Astrocyte (in vitro differentiated cells and primary cell): ENCODE measurements at regions not wholly inside any gene's neighbourhood (a gene's known extent, or its start where the extent isn't known, plus 50 kb on each side); places are given as distances from the start of the nearest gene placed in this dataset.

Source experiments
- EZH2 ChIP-seq: IDR thresholded peaks from 2 replicates; pipeline ENCODE4 v1.6.1; 2012; ENCODE audit warnings: mild to moderate bottlenecking, low read length, inconsistent platforms; ENCODE audit not compliant: insufficient read depth
- TF ChIP-seq, protein P1 (sequence below): IDR thresholded peaks from 2 replicates; pipeline ENCODE4 v1.5.1; 2011; ENCODE audit warnings: low read depth, mild to moderate bottlenecking, inconsistent platforms, low read length, moderate library complexity; ENCODE audit not compliant: insufficient read depth

DNA sequence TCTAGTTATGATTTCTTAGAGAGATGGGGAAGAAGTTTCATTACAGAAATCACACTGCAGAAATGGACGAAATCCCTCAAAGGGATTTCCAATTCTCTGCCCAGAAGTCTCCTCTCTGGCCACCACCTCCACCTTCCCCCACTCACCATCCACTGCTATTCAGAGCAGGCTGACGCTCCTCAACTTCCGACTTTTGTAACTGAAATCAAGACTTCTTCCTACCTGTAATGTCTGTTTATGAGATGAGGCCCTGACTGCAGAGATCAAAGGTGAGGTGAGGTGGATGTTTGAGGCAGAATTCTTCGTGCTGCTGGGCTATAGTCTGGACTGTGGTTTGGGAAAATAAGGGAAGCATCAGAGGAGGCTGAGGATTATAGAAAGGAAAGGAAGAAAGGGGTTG is 385.2 kb upstream of the ARID1B start:
- TF ChIP-seq, protein P1, sequence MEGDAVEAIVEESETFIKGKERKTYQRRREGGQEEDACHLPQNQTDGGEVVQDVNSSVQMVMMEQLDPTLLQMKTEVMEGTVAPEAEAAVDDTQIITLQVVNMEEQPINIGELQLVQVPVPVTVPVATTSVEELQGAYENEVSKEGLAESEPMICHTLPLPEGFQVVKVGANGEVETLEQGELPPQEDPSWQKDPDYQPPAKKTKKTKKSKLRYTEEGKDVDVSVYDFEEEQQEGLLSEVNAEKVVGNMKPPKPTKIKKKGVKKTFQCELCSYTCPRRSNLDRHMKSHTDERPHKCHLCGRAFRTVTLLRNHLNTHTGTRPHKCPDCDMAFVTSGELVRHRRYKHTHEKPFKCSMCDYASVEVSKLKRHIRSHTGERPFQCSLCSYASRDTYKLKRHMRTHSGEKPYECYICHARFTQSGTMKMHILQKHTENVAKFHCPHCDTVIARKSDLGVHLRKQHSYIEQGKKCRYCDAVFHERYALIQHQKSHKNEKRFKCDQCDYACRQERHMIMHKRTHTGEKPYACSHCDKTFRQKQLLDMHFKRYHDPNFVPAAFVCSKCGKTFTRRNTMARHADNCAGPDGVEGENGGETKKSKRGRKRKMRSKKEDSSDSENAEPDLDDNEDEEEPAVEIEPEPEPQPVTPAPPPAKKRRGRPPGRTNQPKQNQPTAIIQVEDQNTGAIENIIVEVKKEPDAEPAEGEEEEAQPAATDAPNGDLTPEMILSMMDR, result no peak
- no peak for TF ChIP-seq EZH2
